ENCODE measurements at regions not wholly inside any gene's neighbourhood (a gene's known extent, or its start where the extent isn't known, plus 50 kb on each side); places are given as distances from the start of the nearest gene placed in this dataset.
"Not testable (repeated sequence)": the region's sequence is repeated elsewhere in the genome, so short reads cannot be mapped to it uniquely, and the experiment has no call there.

- H3K4me3 ChIP-seq (ENCODE audit: low read length) = peak overlapping the region; percentile 82
These were observed 53.6 kb upstream of the PLGLB1 start for GRCh38 chr2:87075054-87075790.

GRCh38 chr2:87075791-87076252 is 54.2 kb upstream of the PLGLB1 start:
- peak overlapping the region; percentile 82; the same call in 1 of the 2 replicates for H3K4me3 ChIP-seq (ENCODE audit: low read length)

GRCh38 chr2:87076253-87077123 is 54.8 kb upstream of the PLGLB1 start:
- peak overlapping the region; percentile 82; the same call in 1 of the 2 replicates for H3K4me3 ChIP-seq (ENCODE audit: low read length)

GRCh38 chr2:87077124-87077446 is 55.4 kb upstream of the PLGLB1 start:
- peak overlapping the region; percentile 75; the same call in 1 of the 2 replicates for H3K4me3 ChIP-seq (ENCODE audit: low read length)

- not testable (repeated sequence) for H3K4me3 ChIP-seq (ENCODE audit: low read length)
These were observed 60.1 kb upstream of the PLGLB1 start for GRCh38 chr2:87081727-87082126.

- not testable (repeated sequence) for H3K4me3 ChIP-seq (ENCODE audit: low read length)
These were observed 66.4 kb upstream of the PLGLB1 start for GRCh38 chr2:87088079-87088478.

- not testable (repeated sequence) for H3K4me3 ChIP-seq (ENCODE audit: low read length)
These were observed 67.8 kb upstream of the PLGLB1 start for GRCh38 chr2:87089401-87089800.

GRCh38 chr2:87093252-87093651 is 71.6 kb upstream of the PLGLB1 start:
- not testable (repeated sequence) for H3K4me3 ChIP-seq (ENCODE audit: low read length)

GRCh38 chr2:87093937-87094529 is 72.4 kb upstream of the PLGLB1 start:
- not testable (repeated sequence) for H3K4me3 ChIP-seq (ENCODE audit: low read length)

GRCh38 chr2:87095804-87096203 is 74.2 kb upstream of the PLGLB1 start:
- H3K4me3 ChIP-seq (ENCODE audit: low read length) = not testable (repeated sequence)

- H3K4me3 ChIP-seq (ENCODE audit: low read length) = not testable (repeated sequence)
These were observed 107.3 kb upstream of the PLGLB1 start for GRCh38 chr2:87128761-87129553.

GRCh38 chr2:87132577-87132976 is 110.9 kb upstream of the PLGLB1 start:
- not testable (repeated sequence) for H3K4me3 ChIP-seq (ENCODE audit: low read length)

- not testable (repeated sequence) for H3K4me3 ChIP-seq (ENCODE audit: low read length)
These were observed 130.3 kb upstream of the PLGLB1 start for GRCh38 chr2:87151835-87152493.

- not testable (repeated sequence) for H3K4me3 ChIP-seq (ENCODE audit: low read length)
These were observed 152.8 kb upstream of the PLGLB1 start for GRCh38 chr2:87174454-87174853.

- not testable (repeated sequence) for H3K4me3 ChIP-seq (ENCODE audit: low read length)
These were observed 161.7 kb upstream of the PLGLB1 start for GRCh38 chr2:87183373-87183772.

- H3K4me3 ChIP-seq (ENCODE audit: low read length) = not testable (repeated sequence)
These were observed 162.6 kb upstream of the PLGLB1 start for GRCh38 chr2:87184260-87184659.

GRCh38 chr2:87189214-87189613 is 167.6 kb upstream of the PLGLB1 start:
- H3K4me3 ChIP-seq (ENCODE audit: low read length) = not testable (repeated sequence)

GRCh38 chr2:87193336-87193735 is 171.7 kb upstream of the PLGLB1 start:
- H3K4me3 ChIP-seq (ENCODE audit: low read length) = not testable (repeated sequence)

GRCh38 chr2:87194254-87194999 is 172.8 kb upstream of the PLGLB1 start:
- not testable (repeated sequence) for H3K4me3 ChIP-seq (ENCODE audit: low read length)

Data from GM08714 (cell line).